ENCODE measurements at regions not wholly inside any gene's neighbourhood (a gene's known extent, or its start where the extent isn't known, plus 50 kb on each side); places are given as distances from the start of the nearest gene placed in this dataset.

- no peak overlapping the region for H3K4me3 ChIP-seq (replicated peaks; ENCODE audit: low read depth, low read length)
- DNase-seq (ENCODE audit: low read depth), result no peak
- TF ChIP-seq, protein P1, sequence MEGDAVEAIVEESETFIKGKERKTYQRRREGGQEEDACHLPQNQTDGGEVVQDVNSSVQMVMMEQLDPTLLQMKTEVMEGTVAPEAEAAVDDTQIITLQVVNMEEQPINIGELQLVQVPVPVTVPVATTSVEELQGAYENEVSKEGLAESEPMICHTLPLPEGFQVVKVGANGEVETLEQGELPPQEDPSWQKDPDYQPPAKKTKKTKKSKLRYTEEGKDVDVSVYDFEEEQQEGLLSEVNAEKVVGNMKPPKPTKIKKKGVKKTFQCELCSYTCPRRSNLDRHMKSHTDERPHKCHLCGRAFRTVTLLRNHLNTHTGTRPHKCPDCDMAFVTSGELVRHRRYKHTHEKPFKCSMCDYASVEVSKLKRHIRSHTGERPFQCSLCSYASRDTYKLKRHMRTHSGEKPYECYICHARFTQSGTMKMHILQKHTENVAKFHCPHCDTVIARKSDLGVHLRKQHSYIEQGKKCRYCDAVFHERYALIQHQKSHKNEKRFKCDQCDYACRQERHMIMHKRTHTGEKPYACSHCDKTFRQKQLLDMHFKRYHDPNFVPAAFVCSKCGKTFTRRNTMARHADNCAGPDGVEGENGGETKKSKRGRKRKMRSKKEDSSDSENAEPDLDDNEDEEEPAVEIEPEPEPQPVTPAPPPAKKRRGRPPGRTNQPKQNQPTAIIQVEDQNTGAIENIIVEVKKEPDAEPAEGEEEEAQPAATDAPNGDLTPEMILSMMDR (IDR thresholded peaks at IDR 0.05; ENCODE audit: low read length, missing control alignments), result no peak
These were observed 209.9 kb downstream of the COL4A1 start for GRCh38 chr13:110097013-110097412.

- TF ChIP-seq, protein P1 (IDR thresholded peaks at IDR 0.05; ENCODE audit: low read length, missing control alignments), result no peak
- DNase-seq (ENCODE audit: low read depth), result peak; percentile 67
- H3K4me3 ChIP-seq (replicated peaks; ENCODE audit: low read depth, low read length), result no peak overlapping the region
These were observed 214.1 kb downstream of the COL4A1 start for GRCh38 chr13:110092831-110093247.

DNA sequence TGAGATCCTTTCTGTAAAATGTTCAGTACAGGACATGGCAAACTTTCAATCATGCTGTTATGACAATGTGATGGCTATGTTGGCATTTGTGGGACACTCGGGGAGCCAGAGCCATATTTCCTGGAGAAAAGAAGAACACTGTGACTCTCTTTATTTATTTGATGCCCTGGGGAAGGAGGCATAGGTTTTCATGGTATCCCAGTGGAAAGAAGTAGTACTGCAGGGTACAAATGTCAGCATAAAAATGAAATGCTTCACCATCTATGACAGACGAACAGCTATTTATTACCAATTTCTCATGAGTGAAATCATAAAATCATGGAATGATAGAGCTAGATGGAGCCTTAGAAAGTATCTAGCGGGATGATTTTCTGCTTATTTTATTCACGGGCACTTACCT is 217.1 kb downstream of the COL4A1 start:
- H3K4me3 ChIP-seq (replicated peaks; ENCODE audit: low read depth, low read length), result no peak overlapping the region
- DNase-seq (ENCODE audit: low read depth), result no peak
- TF ChIP-seq, protein P1 (IDR thresholded peaks at IDR 0.05; ENCODE audit: low read length, missing control alignments), result peak; percentile 38

GRCh38 chr13:110089100-110089499 is 217.9 kb downstream of the COL4A1 start:
- no peak overlapping the region for H3K4me3 ChIP-seq (replicated peaks; ENCODE audit: low read depth, low read length)
- DNase-seq (ENCODE audit: low read depth), result no peak
- TF ChIP-seq, protein P1 (IDR thresholded peaks at IDR 0.05; ENCODE audit: low read length, missing control alignments), result no peak

DNA sequence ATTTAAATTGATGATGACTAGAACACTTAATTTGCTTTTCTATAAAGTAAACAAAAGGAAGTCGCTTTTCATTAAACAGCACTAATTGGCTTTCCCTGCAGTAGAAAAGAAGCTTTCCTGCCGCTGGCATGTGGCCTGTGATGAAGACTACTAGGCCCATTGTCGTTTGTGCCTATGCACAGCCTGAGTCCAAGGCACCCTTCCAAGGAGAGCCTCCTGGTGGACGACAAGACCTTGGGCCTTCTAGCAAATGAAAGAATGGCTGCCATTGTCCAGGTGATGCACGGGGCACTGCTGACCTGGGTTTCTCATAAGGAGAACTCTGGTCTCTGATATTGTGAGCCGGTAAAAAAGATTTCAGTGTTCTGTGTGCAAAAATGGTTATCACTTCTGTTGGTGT is 233.0 kb downstream of the COL4A1 start:
- no peak overlapping the region for H3K4me3 ChIP-seq (replicated peaks; ENCODE audit: low read depth, low read length)
- DNase-seq (ENCODE audit: low read depth), result no peak
- TF ChIP-seq, protein P1 (IDR thresholded peaks at IDR 0.05; ENCODE audit: low read length, missing control alignments), result no peak

GRCh38 chr13:110070511-110071120 is 236.3 kb downstream of the COL4A1 start:
- no peak overlapping the region for H3K4me3 ChIP-seq (replicated peaks; ENCODE audit: low read depth, low read length)
- DNase-seq (ENCODE audit: low read depth), result peak; percentile 61
- TF ChIP-seq, protein P1 (IDR thresholded peaks at IDR 0.05; ENCODE audit: low read length, missing control alignments), result no peak

DNA sequence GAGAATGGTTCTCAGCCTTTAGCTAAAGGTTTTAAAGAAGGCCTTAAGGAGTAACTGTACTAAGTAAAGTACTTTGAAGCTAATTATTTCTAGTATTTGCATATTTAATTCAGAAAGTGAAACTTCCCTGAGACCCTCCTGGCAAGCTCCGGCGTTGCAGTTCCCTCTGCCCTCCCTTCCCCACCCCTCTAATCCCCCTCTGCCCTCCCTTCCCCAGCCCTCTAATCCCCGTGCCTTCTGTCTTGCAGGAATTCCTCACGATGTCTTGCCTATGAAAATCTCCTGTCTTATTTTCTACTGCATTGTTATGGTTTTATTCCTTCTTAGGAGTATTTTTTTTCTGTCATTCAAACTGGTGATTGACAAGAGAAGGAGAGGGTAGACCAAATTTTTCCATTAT is 236.9 kb downstream of the COL4A1 start:
- TF ChIP-seq, protein P1 (IDR thresholded peaks at IDR 0.05; ENCODE audit: low read length, missing control alignments), result no peak
- no peak overlapping the region for H3K4me3 ChIP-seq (replicated peaks; ENCODE audit: low read depth, low read length)
- DNase-seq (ENCODE audit: low read depth), result no peak
